Fibroblast of lung (primary cell): ENCODE measurements at regions not wholly inside any gene's neighbourhood (a gene's known extent, or its start where the extent isn't known, plus 50 kb on each side); places are given as distances from the start of the nearest gene placed in this dataset.

Experiments
- DNase-seq, 2 donors: peaks; one replicate each; pipeline versions ENCODE4 v3.0.0 to v3.0.0-alpha.2; 2010; ENCODE audit warnings: low read depth in 2 of 2
- H2AFZ ChIP-seq: 2 replicates; pipeline ENCODE4 v1.5.1; 2012; ENCODE audit warnings: low read length, control low read depth, inconsistent platforms
- H3K27ac ChIP-seq: 2 replicates; pipeline ENCODE4 v1.5.1; 2011; ENCODE audit warnings: low read length, control low read depth; ENCODE audit not compliant: insufficient read depth
- H3K27me3 ChIP-seq: 2 replicates; pipeline ENCODE4 v1.5.1; 2011; ENCODE audit warnings: mild to moderate bottlenecking, low read length; ENCODE audit not compliant: control insufficient read depth, insufficient read depth
- H3K36me3 ChIP-seq: 2 replicates; pipeline ENCODE4 v1.5.1; 2011; ENCODE audit warnings: low read length; ENCODE audit not compliant: control insufficient read depth, insufficient read depth
- H3K4me1 ChIP-seq: 2 replicates; pipeline ENCODE4 v1.5.1; 2011; ENCODE audit warnings: low read length; ENCODE audit not compliant: control insufficient read depth, insufficient read depth; ENCODE audit errors: extremely low read depth
- H3K4me2 ChIP-seq: 2 replicates; pipeline ENCODE4 v1.5.1; 2011; ENCODE audit warnings: low read length, control low read depth; ENCODE audit not compliant: insufficient read depth; ENCODE audit errors: extremely low read depth
- H3K4me3 ChIP-seq, 4 experiments: fragments of 200-600 bp in 1 of 4; sonication (generic) in 1 of 4; replicated peaks in 1 of 4; 2 replicates each; pipeline ENCODE4 v1.5.1; 2011 to 2016; ENCODE audit warnings: low read length in 4 of 4, low read depth in 3 of 4, mild to moderate bottlenecking in 3 of 4, control low read depth in 2 of 4, inconsistent platforms in 1 of 4, mixed read lengths in 1 of 4; ENCODE audit not compliant: insufficient read depth in 1 of 4; ENCODE audit errors: control extremely low read depth in 1 of 4
- H3K79me2 ChIP-seq: 2 replicates; pipeline ENCODE4 v1.5.1; 2012; ENCODE audit warnings: mild to moderate bottlenecking, low read length, inconsistent platforms; ENCODE audit not compliant: control insufficient read depth, insufficient read depth
- H3K9ac ChIP-seq: 2 replicates; pipeline ENCODE4 v1.5.1; 2011; ENCODE audit warnings: mild to moderate bottlenecking, low read length, control low read depth; ENCODE audit not compliant: insufficient read depth
- H3K9me3 ChIP-seq: 2 replicates; pipeline ENCODE4 v1.5.1; 2012; ENCODE audit warnings: low read depth, low read length; ENCODE audit not compliant: control insufficient read depth, insufficient read depth
- H4K20me1 ChIP-seq: 2 replicates; pipeline ENCODE4 v1.5.1; 2011; ENCODE audit warnings: low read length; ENCODE audit not compliant: control insufficient read depth, insufficient read depth; ENCODE audit errors: extremely low read depth
- EZH2 ChIP-seq: IDR thresholded peaks from 2 replicates; pipeline ENCODE4 v1.5.1; 2012; ENCODE audit warnings: low read length, control low read depth, mild to moderate bottlenecking; ENCODE audit errors: missing control alignments
- TF ChIP-seq, protein P1 (sequence below), 2 donors: IDR thresholded peaks in 1 of 2; conservative IDR thresholded peaks in 1 of 2; 1 replicate in 1 of 2; 2 replicates in 1 of 2; pipeline ENCODE4 v1.5.1; 2011 to 2012; ENCODE audit warnings: low read length in 2 of 2, control low read depth in 1 of 2, inconsistent platforms in 1 of 2, low read depth in 1 of 2, mild to moderate bottlenecking in 1 of 2

DNA sequence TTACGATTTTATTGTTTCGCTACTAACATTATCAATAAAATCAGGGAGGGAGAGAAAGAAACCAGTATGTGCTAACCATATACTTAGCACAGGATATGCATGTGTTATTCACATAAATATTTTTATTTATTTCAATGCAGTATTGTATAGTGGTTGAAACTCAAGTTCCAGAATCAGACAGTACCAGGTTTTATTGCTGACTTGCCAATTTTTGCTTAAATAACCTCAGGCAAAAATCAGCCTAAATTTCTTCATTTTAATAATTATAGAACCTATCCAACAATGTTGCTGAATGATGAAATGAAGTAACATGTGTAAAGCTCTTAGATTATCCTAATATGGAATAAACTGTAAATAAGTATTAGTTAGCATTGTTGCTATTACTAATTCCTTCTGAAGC, 61.4 kb upstream of the LRRC7 start:
- H3K4me1 ChIP-seq: no peaks in the 10 kb centered on the region
- DNase-seq: no peak
- no peak overlapping the region for H3K27ac ChIP-seq
- TF ChIP-seq EZH2: no peak
- TF ChIP-seq, protein P1, sequence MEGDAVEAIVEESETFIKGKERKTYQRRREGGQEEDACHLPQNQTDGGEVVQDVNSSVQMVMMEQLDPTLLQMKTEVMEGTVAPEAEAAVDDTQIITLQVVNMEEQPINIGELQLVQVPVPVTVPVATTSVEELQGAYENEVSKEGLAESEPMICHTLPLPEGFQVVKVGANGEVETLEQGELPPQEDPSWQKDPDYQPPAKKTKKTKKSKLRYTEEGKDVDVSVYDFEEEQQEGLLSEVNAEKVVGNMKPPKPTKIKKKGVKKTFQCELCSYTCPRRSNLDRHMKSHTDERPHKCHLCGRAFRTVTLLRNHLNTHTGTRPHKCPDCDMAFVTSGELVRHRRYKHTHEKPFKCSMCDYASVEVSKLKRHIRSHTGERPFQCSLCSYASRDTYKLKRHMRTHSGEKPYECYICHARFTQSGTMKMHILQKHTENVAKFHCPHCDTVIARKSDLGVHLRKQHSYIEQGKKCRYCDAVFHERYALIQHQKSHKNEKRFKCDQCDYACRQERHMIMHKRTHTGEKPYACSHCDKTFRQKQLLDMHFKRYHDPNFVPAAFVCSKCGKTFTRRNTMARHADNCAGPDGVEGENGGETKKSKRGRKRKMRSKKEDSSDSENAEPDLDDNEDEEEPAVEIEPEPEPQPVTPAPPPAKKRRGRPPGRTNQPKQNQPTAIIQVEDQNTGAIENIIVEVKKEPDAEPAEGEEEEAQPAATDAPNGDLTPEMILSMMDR (conservative IDR thresholded peaks at IDR 0.05 in 1 of 2, IDR thresholded peaks at IDR 0.05 in 1 of 2; ENCODE audit: low read depth in 1 of 2, low read length in 2 of 2): no peak
- H3K79me2 ChIP-seq: no peaks in the 10 kb centered on the region
- H4K20me1 ChIP-seq: no peaks in the 10 kb centered on the region
- H3K9ac ChIP-seq: no peak overlapping the region
- no peak overlapping the region for H2AFZ ChIP-seq
- H3K36me3 ChIP-seq: no peaks in the 10 kb centered on the region
- no peaks in the 10 kb centered on the region for H3K9me3 ChIP-seq
- no peak overlapping the region for H3K4me3 ChIP-seq
- no peaks in the 10 kb centered on the region for H3K27me3 ChIP-seq
- H3K4me2 ChIP-seq: no peak overlapping the region

DNA sequence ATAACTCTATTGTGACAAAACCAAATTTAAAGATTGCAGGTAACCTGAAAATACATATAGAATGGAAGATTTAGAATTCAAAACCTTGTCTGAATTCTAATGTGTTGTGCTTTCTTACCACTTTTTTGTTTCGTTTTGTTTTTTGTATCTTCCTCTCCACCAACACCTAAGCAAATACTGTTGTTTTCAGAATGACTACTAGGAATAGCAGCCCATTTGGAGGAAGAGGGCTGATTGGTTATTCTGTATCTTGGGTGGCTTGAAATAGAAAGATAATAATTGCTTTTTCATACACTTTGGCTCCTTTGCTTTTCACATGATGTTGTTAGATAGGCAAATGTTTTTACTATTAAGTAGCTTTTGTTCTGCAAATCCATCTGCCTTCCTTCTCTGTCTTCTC, 61.0 kb upstream of the LRRC7 start:
- Histone ChIP-seq H2AFZ (no peak overlapping the region), H3K9ac (no peak overlapping the region), H3K27me3 (no peaks in the 10 kb centered on the region), H3K9me3 (no peaks in the 10 kb centered on the region), H3K36me3 (no peaks in the 10 kb centered on the region), H4K20me1 (no peaks in the 10 kb centered on the region), H3K4me3 (no peak overlapping the region), H3K4me1 (no peaks in the 10 kb centered on the region), H3K4me2 (no peak overlapping the region), H3K79me2 (no peaks in the 10 kb centered on the region), H3K27ac (no peak overlapping the region)
- TF ChIP-seq EZH2: no peak
- TF ChIP-seq, protein P1 (conservative IDR thresholded peaks at IDR 0.05 in 1 of 2, IDR thresholded peaks at IDR 0.05 in 1 of 2; ENCODE audit: low read depth in 1 of 2, low read length in 2 of 2): no peak
- DNase-seq: no peak

DNA sequence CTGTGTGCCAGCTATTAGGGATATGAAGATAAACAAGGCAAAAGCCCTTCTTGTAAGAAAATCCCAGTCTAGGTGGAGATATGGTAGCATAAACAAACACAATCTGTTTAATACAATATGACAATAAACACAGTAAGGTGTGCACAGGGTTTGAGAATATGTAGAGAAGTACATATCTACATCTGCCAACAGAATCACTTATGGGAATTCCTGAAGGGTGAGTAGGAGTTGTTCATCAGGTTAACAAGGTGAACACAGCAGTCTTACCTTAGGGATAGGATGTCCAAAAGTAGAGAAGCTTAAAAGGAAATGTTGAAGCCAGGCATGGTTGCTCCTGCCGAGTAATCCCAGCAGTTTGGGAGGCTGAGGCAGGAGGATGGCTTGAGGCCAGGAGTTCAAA, 57.7 kb upstream of the LRRC7 start:
- Histone ChIP-seq H3K9me3 (no peaks in the 10 kb centered on the region), H3K36me3 (no peaks in the 10 kb centered on the region), H3K79me2 (no peaks in the 10 kb centered on the region), H3K9ac (no peak overlapping the region), H2AFZ (no peak overlapping the region), H3K4me1 (no peaks in the 10 kb centered on the region), H3K4me3 (no peak overlapping the region), H3K4me2 (no peak overlapping the region), H3K27ac (no peak overlapping the region), H4K20me1 (no peaks in the 10 kb centered on the region), H3K27me3 (no peaks in the 10 kb centered on the region)
- no peak for DNase-seq
- TF ChIP-seq, protein P1 (conservative IDR thresholded peaks at IDR 0.05 in 1 of 2, IDR thresholded peaks at IDR 0.05 in 1 of 2; ENCODE audit: low read depth in 1 of 2, low read length in 2 of 2): no peak
- TF ChIP-seq EZH2: no peak
